ENCODE measurements at regions not wholly inside any gene's neighbourhood (a gene's known extent, or its start where the extent isn't known, plus 50 kb on each side); places are given as distances from the start of the nearest gene placed in this dataset.

DNA sequence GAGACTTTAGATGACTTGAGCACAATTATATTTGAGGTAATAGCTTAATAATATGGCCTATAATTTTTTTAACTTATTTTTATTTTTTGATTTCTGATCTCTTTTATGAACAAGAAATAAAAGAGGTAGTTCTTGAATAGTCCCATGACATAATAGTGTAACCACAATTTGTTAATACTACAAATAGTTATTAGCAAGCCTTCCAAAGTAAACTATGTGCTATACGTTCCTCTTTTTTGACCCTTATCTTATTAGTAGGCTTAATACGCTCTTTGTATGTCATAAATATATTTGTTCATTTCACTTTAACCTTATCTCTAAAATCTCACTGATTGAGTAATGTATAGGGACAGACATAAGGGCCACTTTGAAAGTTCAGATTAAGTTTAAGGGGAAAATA lies 78.7 kb upstream of the NR4A3 start:
- Mint-ChIP-seq H3K4me1 (ENCODE audit: low read depth) (no peaks in the 10 kb centered on the region), H3K27ac (no peak overlapping the region), H3K27me3 (no peaks in the 10 kb centered on the region), H3K4me3 (no peak overlapping the region), H3K9me3 (no peaks in the 10 kb centered on the region), H3K36me3 (ENCODE audit: low read depth) (no peaks in the 10 kb centered on the region)
- Histone ChIP-seq H3K4me1 (ENCODE audit: insufficient read depth, low read length) (no peaks in the 10 kb centered on the region), H3K36me3 (ENCODE audit: insufficient read depth, low read length) (no peaks in the 10 kb centered on the region), H3K27me3 (ENCODE audit: control insufficient read depth in 1 of 2, insufficient read depth in 2 of 2, low read length in 2 of 2) (no peaks in the 10 kb centered on the region), H3K4me3 (ENCODE audit: low read length) (no peak overlapping the region), H3K27ac (ENCODE audit: low read depth in 1 of 2, low read length in 2 of 2) (no peak overlapping the region), H3K9me3 (ENCODE audit: control insufficient read depth in 1 of 2, insufficient read depth in 1 of 2, low read length in 2 of 2) (no peaks in the 10 kb centered on the region)
- intact Hi-C loops (cut with DNase I, micrococcal nuclease), result no loop called here
- ChIA-PET CTCF (no interaction called here), POLR2A (no interaction called here)
- DNase-seq, result no peak
- ATAC-seq (ENCODE audit: poor library complexity), result no peak
- TF ChIP-seq, protein P1, sequence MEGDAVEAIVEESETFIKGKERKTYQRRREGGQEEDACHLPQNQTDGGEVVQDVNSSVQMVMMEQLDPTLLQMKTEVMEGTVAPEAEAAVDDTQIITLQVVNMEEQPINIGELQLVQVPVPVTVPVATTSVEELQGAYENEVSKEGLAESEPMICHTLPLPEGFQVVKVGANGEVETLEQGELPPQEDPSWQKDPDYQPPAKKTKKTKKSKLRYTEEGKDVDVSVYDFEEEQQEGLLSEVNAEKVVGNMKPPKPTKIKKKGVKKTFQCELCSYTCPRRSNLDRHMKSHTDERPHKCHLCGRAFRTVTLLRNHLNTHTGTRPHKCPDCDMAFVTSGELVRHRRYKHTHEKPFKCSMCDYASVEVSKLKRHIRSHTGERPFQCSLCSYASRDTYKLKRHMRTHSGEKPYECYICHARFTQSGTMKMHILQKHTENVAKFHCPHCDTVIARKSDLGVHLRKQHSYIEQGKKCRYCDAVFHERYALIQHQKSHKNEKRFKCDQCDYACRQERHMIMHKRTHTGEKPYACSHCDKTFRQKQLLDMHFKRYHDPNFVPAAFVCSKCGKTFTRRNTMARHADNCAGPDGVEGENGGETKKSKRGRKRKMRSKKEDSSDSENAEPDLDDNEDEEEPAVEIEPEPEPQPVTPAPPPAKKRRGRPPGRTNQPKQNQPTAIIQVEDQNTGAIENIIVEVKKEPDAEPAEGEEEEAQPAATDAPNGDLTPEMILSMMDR (IDR thresholded peaks at IDR 0.05), result no peak

GRCh38 chr9:99743455-99743854 lies 78.2 kb upstream of the NR4A3 start:
- H3K36me3 Mint-ChIP-seq (ENCODE audit: low read depth), result no peaks in the 10 kb centered on the region
- CTCF ChIA-PET, result no interaction called here
- H3K27ac Mint-ChIP-seq, result no peak overlapping the region

DNA sequence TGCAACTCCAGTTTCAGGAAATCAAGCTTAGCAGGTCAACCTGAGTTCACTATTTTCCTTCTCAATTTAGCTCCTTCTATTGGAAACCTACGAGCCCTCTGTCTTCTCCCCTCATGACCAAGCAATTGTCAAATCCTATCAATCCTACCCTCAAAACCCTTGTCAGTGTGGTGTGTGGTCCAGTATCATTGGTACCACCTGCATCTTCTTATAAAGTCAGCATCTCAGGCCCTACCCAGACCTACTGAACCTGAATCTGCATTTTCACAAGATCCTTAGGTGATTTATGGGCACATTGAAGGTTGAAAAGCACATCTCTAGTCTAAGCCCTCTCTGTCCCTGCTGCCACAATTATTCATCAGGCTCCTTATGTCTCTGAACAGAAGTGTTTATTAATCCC lies 77.6 kb upstream of the NR4A3 start:
- Mint-ChIP-seq H3K27ac (no peak overlapping the region), H3K4me3 (no peak overlapping the region), H3K36me3 (ENCODE audit: low read depth) (no peaks in the 10 kb centered on the region), H3K9me3 (no peaks in the 10 kb centered on the region), H3K27me3 (peaks cover 5% of the 10 kb centered on the region), H3K4me1 (ENCODE audit: low read depth) (no peaks in the 10 kb centered on the region)
- H3K4me1 ChIP-seq (ENCODE audit: insufficient read depth, low read length), result no peaks in the 10 kb centered on the region
- CTCF ChIA-PET, result no interaction called here
- H3K4me3 ChIP-seq (ENCODE audit: low read length), result no peak overlapping the region
- no peaks in the 10 kb centered on the region for H3K9me3 ChIP-seq (ENCODE audit: control insufficient read depth in 1 of 2, insufficient read depth in 1 of 2, low read length in 2 of 2)
- DNase-seq, result no peak
- intact Hi-C loops (cut with DNase I, micrococcal nuclease), result no loop called here
- H3K27me3 ChIP-seq (ENCODE audit: control insufficient read depth in 1 of 2, insufficient read depth in 2 of 2, low read length in 2 of 2), result no peaks in the 10 kb centered on the region
- H3K36me3 ChIP-seq (ENCODE audit: insufficient read depth, low read length), result no peaks in the 10 kb centered on the region
- ATAC-seq (ENCODE audit: poor library complexity), result no peak
- POLR2A ChIA-PET, result no interaction called here
- H3K27ac ChIP-seq (ENCODE audit: low read depth in 1 of 2, low read length in 2 of 2), result no peak overlapping the region
- TF ChIP-seq, protein P1 (IDR thresholded peaks at IDR 0.05), result no peak

More at GRCh38 chr9:99743455-99743854, 78.2 kb upstream of the NR4A3 start:
- Mint-ChIP-seq H3K9me3 (no peaks in the 10 kb centered on the region), H3K27me3 (no peaks in the 10 kb centered on the region), H3K4me1 (ENCODE audit: low read depth) (no peaks in the 10 kb centered on the region), H3K4me3 (no peak overlapping the region)
- Histone ChIP-seq H3K4me3 (ENCODE audit: low read length) (no peak overlapping the region), H3K27me3 (ENCODE audit: control insufficient read depth in 1 of 2, insufficient read depth in 2 of 2, low read length in 2 of 2) (no peaks in the 10 kb centered on the region), H3K4me1 (ENCODE audit: insufficient read depth, low read length) (no peaks in the 10 kb centered on the region), H3K27ac (ENCODE audit: low read depth in 1 of 2, low read length in 2 of 2) (no peak overlapping the region), H3K9me3 (ENCODE audit: control insufficient read depth in 1 of 2, insufficient read depth in 1 of 2, low read length in 2 of 2) (no peaks in the 10 kb centered on the region), H3K36me3 (ENCODE audit: insufficient read depth, low read length) (no peaks in the 10 kb centered on the region)
- no peak for DNase-seq
- POLR2A ChIA-PET, result no interaction called here
- TF ChIP-seq, protein P1 (IDR thresholded peaks at IDR 0.05), result no peak
- intact Hi-C loops (cut with DNase I, micrococcal nuclease), result no loop called here
- no peak for ATAC-seq (ENCODE audit: poor library complexity)

Measured in CD4-positive, alpha-beta T cell (primary cell).